ENCODE measurements at regions not wholly inside any gene's neighbourhood (a gene's known extent, or its start where the extent isn't known, plus 50 kb on each side); places are given as distances from the start of the nearest gene placed in this dataset.

- TF ChIP-seq, protein P1, sequence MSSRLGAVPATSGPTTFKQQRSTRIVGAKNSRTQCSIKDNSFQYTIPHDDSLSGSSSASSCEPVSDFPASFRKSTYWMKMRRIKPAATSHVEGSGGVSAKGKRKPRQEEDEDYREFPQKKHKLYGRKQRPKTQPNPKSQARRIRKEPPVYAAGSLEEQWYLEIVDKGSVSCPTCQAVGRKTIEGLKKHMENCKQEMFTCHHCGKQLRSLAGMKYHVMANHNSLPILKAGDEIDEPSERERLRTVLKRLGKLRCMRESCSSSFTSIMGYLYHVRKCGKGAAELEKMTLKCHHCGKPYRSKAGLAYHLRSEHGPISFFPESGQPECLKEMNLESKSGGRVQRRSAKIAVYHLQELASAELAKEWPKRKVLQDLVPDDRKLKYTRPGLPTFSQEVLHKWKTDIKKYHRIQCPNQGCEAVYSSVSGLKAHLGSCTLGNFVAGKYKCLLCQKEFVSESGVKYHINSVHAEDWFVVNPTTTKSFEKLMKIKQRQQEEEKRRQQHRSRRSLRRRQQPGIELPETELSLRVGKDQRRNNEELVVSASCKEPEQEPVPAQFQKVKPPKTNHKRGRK (tag; IDR thresholded peaks at IDR 0.05), result peak; percentile 67
- no peak for TF ChIP-seq ZNF764 (CRISPR knock-in tag; IDR thresholded peaks at IDR 0.05; ENCODE audit: low read depth)
- TF ChIP-seq EHMT2 (IDR thresholded peaks at IDR 0.05), result peak; percentile 88
- TF ChIP-seq, protein P2, sequence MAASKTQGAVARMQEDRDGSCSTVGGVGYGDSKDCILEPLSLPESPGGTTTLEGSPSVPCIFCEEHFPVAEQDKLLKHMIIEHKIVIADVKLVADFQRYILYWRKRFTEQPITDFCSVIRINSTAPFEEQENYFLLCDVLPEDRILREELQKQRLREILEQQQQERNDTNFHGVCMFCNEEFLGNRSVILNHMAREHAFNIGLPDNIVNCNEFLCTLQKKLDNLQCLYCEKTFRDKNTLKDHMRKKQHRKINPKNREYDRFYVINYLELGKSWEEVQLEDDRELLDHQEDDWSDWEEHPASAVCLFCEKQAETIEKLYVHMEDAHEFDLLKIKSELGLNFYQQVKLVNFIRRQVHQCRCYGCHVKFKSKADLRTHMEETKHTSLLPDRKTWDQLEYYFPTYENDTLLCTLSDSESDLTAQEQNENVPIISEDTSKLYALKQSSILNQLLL (CRISPR knock-in tag; IDR thresholded peaks at IDR 0.05; ENCODE audit: borderline replicate concordance), result no peak
- TF ChIP-seq, protein P3, sequence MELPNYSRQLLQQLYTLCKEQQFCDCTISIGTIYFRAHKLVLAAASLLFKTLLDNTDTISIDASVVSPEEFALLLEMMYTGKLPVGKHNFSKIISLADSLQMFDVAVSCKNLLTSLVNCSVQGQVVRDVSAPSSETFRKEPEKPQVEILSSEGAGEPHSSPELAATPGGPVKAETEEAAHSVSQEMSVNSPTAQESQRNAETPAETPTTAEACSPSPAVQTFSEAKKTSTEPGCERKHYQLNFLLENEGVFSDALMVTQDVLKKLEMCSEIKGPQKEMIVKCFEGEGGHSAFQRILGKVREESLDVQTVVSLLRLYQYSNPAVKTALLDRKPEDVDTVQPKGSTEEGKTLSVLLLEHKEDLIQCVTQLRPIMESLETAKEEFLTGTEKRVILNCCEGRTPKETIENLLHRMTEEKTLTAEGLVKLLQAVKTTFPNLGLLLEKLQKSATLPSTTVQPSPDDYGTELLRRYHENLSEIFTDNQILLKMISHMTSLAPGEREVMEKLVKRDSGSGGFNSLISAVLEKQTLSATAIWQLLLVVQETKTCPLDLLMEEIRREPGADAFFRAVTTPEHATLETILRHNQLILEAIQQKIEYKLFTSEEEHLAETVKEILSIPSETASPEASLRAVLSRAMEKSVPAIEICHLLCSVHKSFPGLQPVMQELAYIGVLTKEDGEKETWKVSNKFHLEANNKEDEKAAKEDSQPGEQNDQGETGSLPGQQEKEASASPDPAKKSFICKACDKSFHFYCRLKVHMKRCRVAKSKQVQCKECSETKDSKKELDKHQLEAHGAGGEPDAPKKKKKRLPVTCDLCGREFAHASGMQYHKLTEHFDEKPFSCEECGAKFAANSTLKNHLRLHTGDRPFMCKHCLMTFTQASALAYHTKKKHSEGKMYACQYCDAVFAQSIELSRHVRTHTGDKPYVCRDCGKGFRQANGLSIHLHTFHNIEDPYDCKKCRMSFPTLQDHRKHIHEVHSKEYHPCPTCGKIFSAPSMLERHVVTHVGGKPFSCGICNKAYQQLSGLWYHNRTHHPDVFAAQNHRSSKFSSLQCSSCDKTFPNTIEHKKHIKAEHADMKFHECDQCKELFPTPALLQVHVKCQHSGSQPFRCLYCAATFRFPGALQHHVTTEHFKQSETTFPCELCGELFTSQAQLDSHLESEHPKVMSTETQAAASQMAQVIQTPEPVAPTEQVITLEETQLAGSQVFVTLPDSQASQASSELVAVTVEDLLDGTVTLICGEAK (IDR thresholded peaks at IDR 0.05), result peak; percentile 72; the same call in 1 of the 2 replicates
- TF ChIP-seq, protein P3 (CRISPR knock-in tag; IDR thresholded peaks at IDR 0.05), result no peak
Observed at GRCh38 chr15:79185199-79185598, 94.6 kb upstream of the RASGRF1 start (continued).
